Vagina (tissue), 2 donors: ENCODE measurements at regions not wholly inside any gene's neighbourhood (a gene's known extent, or its start where the extent isn't known, plus 50 kb on each side); places are given as distances from the start of the nearest gene placed in this dataset.

Source experiments
- CTCF ChIP-seq, 3 experiments: fragments of 450-650 bp in 2 of 3; fragments of 200-600 bp in 1 of 3; sonication (generic) in 1 of 3; IDR thresholded peaks; one replicate each; pipeline ENCODE4 v1.5.1; 2017 to 2019; ENCODE audit warnings: antibody characterized with exemption in 3 of 3, mild to moderate bottlenecking in 2 of 3, moderate library complexity in 2 of 3
- POLR2A ChIP-seq, 2 donors: fragments of 450-650 bp; IDR thresholded peaks; one replicate each; pipeline ENCODE4 v1.6.1; 2017; ENCODE audit warnings: antibody characterized with exemption in 2 of 2, mild to moderate bottlenecking in 2 of 2, moderate library complexity in 2 of 2

GRCh38 chr1:4404854-4405590, 249.4 kb upstream of the AJAP1 start:
- TF ChIP-seq CTCF (IDR thresholded peaks at IDR 0.05) (no peak), POLR2A (IDR thresholded peaks at IDR 0.05) (no peak)
